Small intestine (tissue), 7 donors: ENCODE measurements at regions not wholly inside any gene's neighbourhood (a gene's known extent, or its start where the extent isn't known, plus 50 kb on each side); places are given as distances from the start of the nearest gene placed in this dataset.
"Not testable (repeated sequence)": the region's sequence is repeated elsewhere in the genome, so short reads cannot be mapped to it uniquely, and the experiment has no call there.

Source experiments
- DNase-seq, 2 donors: peaks; one replicate each; pipeline versions ENCODE4 v3.0.0 to v3.0.0-alpha.2; 2013
- FAIRE-seq: peaks from 2 replicates; lab custom pipeline; 2012; peaks lifted over from hg19 to GRCh38; lab: Jason Lieb, UNC
- H3K27ac ChIP-seq, 3 donors: one replicate each; pipeline ENCODE4 v1.5.1; 2013; ENCODE audit warnings: low read length in 2 of 3, mild to moderate bottlenecking in 2 of 3, control low read depth in 1 of 3, inconsistent platforms in 1 of 3, low read depth in 1 of 3, moderate library complexity in 1 of 3
- H3K27me3 ChIP-seq, 3 donors: one replicate each; pipeline ENCODE4 v1.6.1; 2013; ENCODE audit warnings: low read length in 3 of 3, inconsistent platforms in 1 of 3; ENCODE audit not compliant: control insufficient read depth in 3 of 3, insufficient read depth in 3 of 3
- H3K36me3 ChIP-seq, 3 donors: one replicate each; pipeline ENCODE4 v1.6.1; 2013; ENCODE audit warnings: low read length in 3 of 3, inconsistent platforms in 1 of 3, low read depth in 1 of 3, mild to moderate bottlenecking in 1 of 3, moderate library complexity in 1 of 3; ENCODE audit not compliant: control insufficient read depth in 3 of 3, insufficient read depth in 2 of 3
- H3K4me1 ChIP-seq, 3 donors: one replicate each; pipeline ENCODE4 v1.6.1; 2013; ENCODE audit warnings: low read length in 2 of 3, inconsistent platforms in 1 of 3, low read depth in 1 of 3, mild to moderate bottlenecking in 1 of 3, moderate library complexity in 1 of 3; ENCODE audit not compliant: control insufficient read depth in 3 of 3, insufficient read depth in 2 of 3
- H3K4me3 ChIP-seq, 3 donors: one replicate each; pipeline ENCODE4 v1.5.1; 2013; ENCODE audit warnings: low read length in 3 of 3, control low read depth in 1 of 3, inconsistent platforms in 1 of 3, low read depth in 1 of 3, mild to moderate bottlenecking in 1 of 3, moderate library complexity in 1 of 3
- H3K9me3 ChIP-seq, 2 donors: one replicate each; pipeline ENCODE4 v1.6.1; 2013; ENCODE audit warnings: low read depth in 1 of 2, low read length in 1 of 2; ENCODE audit not compliant: control insufficient read depth in 2 of 2, insufficient read depth in 1 of 2
- WGBS, 3 donors: extraction: QIAGEN DNeasy Blood & Tissue Kit; methylation state at CpG; one replicate each; pipeline ENCODE4 v1.1.7; 2013; 5-methylcytosine and 5-hydroxymethylcytosine counted together
- donor health status: healthy with polysubstance abuse.
- donor health status: control.
- donor health status: control.
- donor health status: Bipolar disorder and iron deficiency.
- donor health status: healthy.

- Histone ChIP-seq H3K4me1 (no peaks in the 10 kb centered on the region), H3K27ac (no peak overlapping the region), H3K9me3 (peaks cover 0 to 2% of the 10 kb centered on the region in 2 donors), H3K36me3 (no peaks in the 10 kb centered on the region), H3K4me3 (no peak overlapping the region), H3K27me3 (no peaks in the 10 kb centered on the region)
- DNase-seq, result no peak
- WGBS, 3 donors, result 62 to 82% (median 66%) methylated on average over 10 of the region's 10 CpGs
- FAIRE-seq, result no peak
These were observed 78.7 kb upstream of the SH3PXD2B start for GRCh38 chr5:172533058-172533398.

GRCh38 chr5:172532439-172532838 is 78.1 kb upstream of the SH3PXD2B start:
- H3K36me3 ChIP-seq, DNase-seq, H3K27ac ChIP-seq, H3K27me3 ChIP-seq, FAIRE-seq, H3K9me3 ChIP-seq, H3K4me1 ChIP-seq, H3K4me3 ChIP-seq: not testable (repeated sequence)
- 72 to 86% (median 85%) methylated on average over 8 of the region's 8 CpGs for WGBS, 3 donors

GRCh38 chr5:172531704-172532026 is 77.3 kb upstream of the SH3PXD2B start:
- Histone ChIP-seq H3K36me3 (no peaks in the 10 kb centered on the region), H3K4me3 (no peak overlapping the region), H3K27ac (no peak overlapping the region), H3K9me3 (no peaks in the 10 kb centered on the region), H3K4me1 (no peaks in the 10 kb centered on the region), H3K27me3 (no peaks in the 10 kb centered on the region)
- DNase-seq (no peak), FAIRE-seq (no peak)
- WGBS, 3 donors, result 54 to 82% (median 66%) methylated on average over 2 of the region's 2 CpGs

GRCh38 chr5:172530878-172531703 is 76.8 kb upstream of the SH3PXD2B start:
- Histone ChIP-seq H3K36me3 (no peaks in the 10 kb centered on the region), H3K4me3 (no peak overlapping the region), H3K27me3 (no peaks in the 10 kb centered on the region), H3K4me1 (no peaks in the 10 kb centered on the region), H3K9me3 (no peaks in the 10 kb centered on the region), H3K27ac (no peak overlapping the region)
- WGBS, 3 donors, result 69 to 75% (median 71%) methylated on average over 13 of the region's 13 CpGs
- FAIRE-seq (no peak), DNase-seq (no peak)

GRCh38 chr5:172530406-172530805 is 76.1 kb upstream of the SH3PXD2B start:
- no peaks in the 10 kb centered on the region for H3K36me3 ChIP-seq
- H3K27ac ChIP-seq, result no peak overlapping the region
- no peaks in the 10 kb centered on the region for H3K9me3 ChIP-seq
- H3K27me3 ChIP-seq, result no peaks in the 10 kb centered on the region
- no peak overlapping the region for H3K4me3 ChIP-seq
- no peak for FAIRE-seq
- DNase-seq, result no peak
- WGBS, 3 donors, result 88 to 95% (median 90%) methylated on average over 8 of the region's 8 CpGs
- H3K4me1 ChIP-seq, result no peaks in the 10 kb centered on the region

- Histone ChIP-seq H3K27me3 (no peaks in the 10 kb centered on the region), H3K36me3 (no peaks in the 10 kb centered on the region), H3K27ac (no peak overlapping the region), H3K4me3 (no peak overlapping the region), H3K9me3 (no peaks in the 10 kb centered on the region), H3K4me1 (no peaks in the 10 kb centered on the region)
- WGBS, 3 donors, result 51 to 68% (median 67%) methylated on average over 3 of the region's 3 CpGs
- DNase-seq (no peak), FAIRE-seq (no peak)
These were observed 75.6 kb upstream of the SH3PXD2B start for GRCh38 chr5:172529896-172530295.

- no peak for FAIRE-seq
- Histone ChIP-seq H3K27ac (no peak overlapping the region), H3K4me1 (no peaks in the 10 kb centered on the region), H3K9me3 (no peaks in the 10 kb centered on the region), H3K36me3 (no peaks in the 10 kb centered on the region), H3K4me3 (no peak overlapping the region), H3K27me3 (no peaks in the 10 kb centered on the region)
- WGBS, 3 donors, result 68 to 81% (median 70%) methylated on average over 3 of the region's 3 CpGs
- no peak for DNase-seq
These were observed 74.1 kb upstream of the SH3PXD2B start for GRCh38 chr5:172528440-172528839.

GRCh38 chr5:172527559-172527958 is 73.2 kb upstream of the SH3PXD2B start:
- H3K9me3 ChIP-seq, result no peaks in the 10 kb centered on the region
- no peaks in the 10 kb centered on the region for H3K4me1 ChIP-seq
- H3K4me3 ChIP-seq, result no peak overlapping the region
- H3K27ac ChIP-seq, result no peak overlapping the region
- WGBS, 3 donors, result 69 to 89% (median 77%) methylated on average over 4 of the region's 4 CpGs
- H3K27me3 ChIP-seq, result no peaks in the 10 kb centered on the region
- DNase-seq (no peak), FAIRE-seq (no peak)
- no peaks in the 10 kb centered on the region for H3K36me3 ChIP-seq

GRCh38 chr5:172525996-172526360 is 71.7 kb upstream of the SH3PXD2B start:
- Histone ChIP-seq H3K4me1 (no peaks in the 10 kb centered on the region), H3K36me3 (no peaks in the 10 kb centered on the region), H3K9me3 (no peaks in the 10 kb centered on the region), H3K27me3 (no peaks in the 10 kb centered on the region), H3K4me3 (no peak overlapping the region), H3K27ac (no peak overlapping the region)
- DNase-seq (no peak), FAIRE-seq (no peak)
- 73 to 82% (median 75%) methylated on average over 5 of the region's 5 CpGs for WGBS, 3 donors
